ENCODE measurements at regions not wholly inside any gene's neighbourhood (a gene's known extent, or its start where the extent isn't known, plus 50 kb on each side); places are given as distances from the start of the nearest gene placed in this dataset.

DNA sequence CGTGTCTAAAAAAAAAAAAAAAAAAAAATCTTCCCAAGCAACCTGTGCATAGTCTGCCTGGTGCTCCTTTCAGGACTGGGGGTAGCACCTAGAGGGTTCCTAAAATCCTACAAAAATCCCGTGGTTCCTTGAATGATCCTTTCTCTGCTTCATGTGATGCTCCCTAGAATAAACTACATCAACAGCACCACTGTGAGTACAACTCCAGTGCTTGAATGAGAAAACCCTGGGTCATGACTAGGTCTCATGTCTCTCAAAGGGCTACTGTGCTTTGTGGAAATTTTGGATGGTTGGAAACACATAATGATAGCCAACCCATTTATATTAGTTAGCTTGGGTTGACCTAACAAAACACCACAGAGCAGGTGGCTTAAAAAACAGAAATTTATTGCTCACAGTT, 243.5 kb downstream of the OPA1 start:
- TF ChIP-seq POLR2A (IDR thresholded peaks at IDR 0.05) = no peak
- TF ChIP-seq CTCF (IDR thresholded peaks at IDR 0.05) = no peak
